ENCODE measurements at regions not wholly inside any gene's neighbourhood (a gene's known extent, or its start where the extent isn't known, plus 50 kb on each side); places are given as distances from the start of the nearest gene placed in this dataset.

GRCh38 chr1:199877526-199878384 lies 149.8 kb upstream of the NR5A2 start:
- Histone ChIP-seq H3K4me3 (no peak overlapping the region), H3K27ac (no peak overlapping the region), H3K36me3 (no peaks in the 10 kb centered on the region), H3K27me3 (replicated peaks; ENCODE audit: insufficient read depth) (no peaks in the 10 kb centered on the region), H3K4me1 (ENCODE audit: control insufficient read depth in 1 of 2, low read depth in 2 of 2) (no peaks in the 10 kb centered on the region), H3K9me3 (no peaks in the 10 kb centered on the region)
- TF ChIP-seq, protein P1, sequence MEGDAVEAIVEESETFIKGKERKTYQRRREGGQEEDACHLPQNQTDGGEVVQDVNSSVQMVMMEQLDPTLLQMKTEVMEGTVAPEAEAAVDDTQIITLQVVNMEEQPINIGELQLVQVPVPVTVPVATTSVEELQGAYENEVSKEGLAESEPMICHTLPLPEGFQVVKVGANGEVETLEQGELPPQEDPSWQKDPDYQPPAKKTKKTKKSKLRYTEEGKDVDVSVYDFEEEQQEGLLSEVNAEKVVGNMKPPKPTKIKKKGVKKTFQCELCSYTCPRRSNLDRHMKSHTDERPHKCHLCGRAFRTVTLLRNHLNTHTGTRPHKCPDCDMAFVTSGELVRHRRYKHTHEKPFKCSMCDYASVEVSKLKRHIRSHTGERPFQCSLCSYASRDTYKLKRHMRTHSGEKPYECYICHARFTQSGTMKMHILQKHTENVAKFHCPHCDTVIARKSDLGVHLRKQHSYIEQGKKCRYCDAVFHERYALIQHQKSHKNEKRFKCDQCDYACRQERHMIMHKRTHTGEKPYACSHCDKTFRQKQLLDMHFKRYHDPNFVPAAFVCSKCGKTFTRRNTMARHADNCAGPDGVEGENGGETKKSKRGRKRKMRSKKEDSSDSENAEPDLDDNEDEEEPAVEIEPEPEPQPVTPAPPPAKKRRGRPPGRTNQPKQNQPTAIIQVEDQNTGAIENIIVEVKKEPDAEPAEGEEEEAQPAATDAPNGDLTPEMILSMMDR (IDR thresholded peaks at IDR 0.05) = no peak
- ATAC-seq (ENCODE audit: insufficient number of reproducible peaks, low FRiP score, low read depth) (no peak), DNase-seq (ENCODE audit: low spot score) (no peak)

DNA sequence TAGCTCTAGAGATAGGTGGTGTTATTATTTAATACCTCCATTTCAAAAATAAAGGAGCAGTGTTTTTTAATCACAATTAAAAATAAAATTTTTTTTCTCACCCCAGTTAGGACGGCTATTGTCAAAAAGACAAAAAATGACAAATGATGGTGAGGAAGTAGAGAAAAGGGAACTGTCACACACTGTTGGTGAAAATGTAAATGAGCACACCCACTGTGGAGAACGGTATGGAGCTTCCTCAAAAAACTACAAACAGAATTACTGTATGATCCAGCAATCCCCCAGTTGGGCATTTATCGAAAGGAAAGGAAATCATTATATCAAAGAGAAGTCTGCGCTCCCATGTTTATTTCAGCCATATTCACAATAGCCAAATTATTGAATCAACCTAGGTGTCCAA lies 148.7 kb upstream of the NR5A2 start:
- H3K36me3 ChIP-seq = no peaks in the 10 kb centered on the region
- no peak overlapping the region for H3K27ac ChIP-seq
- no peak for ATAC-seq (ENCODE audit: insufficient number of reproducible peaks, low FRiP score, low read depth)
- no peaks in the 10 kb centered on the region for H3K4me1 ChIP-seq (ENCODE audit: control insufficient read depth in 1 of 2, low read depth in 2 of 2)
- H3K9me3 ChIP-seq = no peaks in the 10 kb centered on the region
- TF ChIP-seq, protein P1 (IDR thresholded peaks at IDR 0.05) = no peak
- H3K27me3 ChIP-seq (replicated peaks; ENCODE audit: insufficient read depth) = no peaks in the 10 kb centered on the region
- DNase-seq (ENCODE audit: low spot score) = no peak
- H3K4me3 ChIP-seq = no peak overlapping the region

- TF ChIP-seq, protein P1 (IDR thresholded peaks at IDR 0.05) = no peak
- H3K27ac ChIP-seq = no peak overlapping the region
- H3K4me3 ChIP-seq = no peak overlapping the region
- no peaks in the 10 kb centered on the region for H3K9me3 ChIP-seq
- no peak for ATAC-seq (ENCODE audit: insufficient number of reproducible peaks, low FRiP score, low read depth)
- no peaks in the 10 kb centered on the region for H3K27me3 ChIP-seq (replicated peaks; ENCODE audit: insufficient read depth)
- DNase-seq (ENCODE audit: low spot score) = no peak
- H3K36me3 ChIP-seq = no peaks in the 10 kb centered on the region
- no peaks in the 10 kb centered on the region for H3K4me1 ChIP-seq (ENCODE audit: control insufficient read depth in 1 of 2, low read depth in 2 of 2)
Measured at GRCh38 chr1:199898654-199899053, 128.9 kb upstream of the NR5A2 start.

GRCh38 chr1:199901341-199901740 lies 126.2 kb upstream of the NR5A2 start:
- Histone ChIP-seq H3K4me1 (ENCODE audit: control insufficient read depth in 1 of 2, low read depth in 2 of 2) (no peaks in the 10 kb centered on the region), H3K27me3 (replicated peaks; ENCODE audit: insufficient read depth) (no peaks in the 10 kb centered on the region), H3K4me3 (no peak overlapping the region), H3K9me3 (no peaks in the 10 kb centered on the region), H3K27ac (no peak overlapping the region), H3K36me3 (no peaks in the 10 kb centered on the region)
- TF ChIP-seq, protein P1 (IDR thresholded peaks at IDR 0.05) = no peak
- ATAC-seq (ENCODE audit: insufficient number of reproducible peaks, low FRiP score, low read depth) (no peak), DNase-seq (ENCODE audit: low spot score) (no peak)

DNA sequence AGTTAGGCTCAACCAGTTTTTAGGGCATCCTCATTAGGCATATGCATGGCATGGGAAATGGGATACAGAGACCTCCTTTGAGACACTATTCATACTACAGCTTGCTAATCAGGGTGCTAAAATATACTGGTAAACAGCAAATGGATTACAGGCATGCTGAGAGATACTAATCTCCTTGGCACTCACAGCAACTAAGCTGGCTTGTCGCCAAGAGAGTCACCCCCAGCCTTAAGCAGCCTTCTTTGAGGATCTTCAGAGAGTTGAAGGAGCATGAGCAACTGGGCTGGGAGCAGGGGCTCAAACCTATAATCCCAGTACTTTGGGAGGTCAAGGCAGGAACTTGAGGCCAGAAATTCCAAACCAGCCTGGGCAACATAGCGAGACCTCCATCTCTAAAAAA lies 120.1 kb upstream of the NR5A2 start:
- DNase-seq (ENCODE audit: low spot score) (no peak), ATAC-seq (ENCODE audit: insufficient number of reproducible peaks, low FRiP score, low read depth) (no peak)
- TF ChIP-seq, protein P1 (IDR thresholded peaks at IDR 0.05) = no peak
- Histone ChIP-seq H3K4me1 (ENCODE audit: control insufficient read depth in 1 of 2, low read depth in 2 of 2) (no peaks in the 10 kb centered on the region), H3K27ac (no peak overlapping the region), H3K27me3 (replicated peaks; ENCODE audit: insufficient read depth) (no peaks in the 10 kb centered on the region), H3K9me3 (no peaks in the 10 kb centered on the region), H3K4me3 (no peak overlapping the region), H3K36me3 (no peaks in the 10 kb centered on the region)

Data from thoracic aorta (tissue), 2 donors.